Right lobe of liver (tissue), 6 donors: ENCODE measurements at regions not wholly inside any gene's neighbourhood (a gene's known extent, or its start where the extent isn't known, plus 50 kb on each side); places are given as distances from the start of the nearest gene placed in this dataset.

ENCODE experiments used
- ATAC-seq, 4 donors: fragments of 200-7000 bp; cut with Tn5 transposase; one replicate each; pipeline ENCODE4 v1.9.1; 2020; ENCODE audit warnings: mild to moderate bottlenecking in 4 of 4, moderate library complexity in 4 of 4
- DNase-seq, 3 donors: peaks; one replicate each; pipeline ENCODE4 v3.0.0-alpha.2; 2020
- H3K27ac ChIP-seq, 3 donors: fragments of 200-600 bp; one replicate each; pipeline ENCODE4 v1.8.0; 2022
- H3K27me3 ChIP-seq, 2 donors: fragments of 200-600 bp; one replicate each; pipeline ENCODE4 v1.8.0; 2022
- H3K36me3 ChIP-seq, 4 donors: fragments of 200-600 bp; sonication (generic) in 1 of 4; one replicate each; pipeline versions ENCODE4 v1.5.1 to v1.8.0; 2017 to 2022; ENCODE audit warnings: control low read depth in 1 of 4
- H3K4me1 ChIP-seq, 4 donors: fragments of 200-600 bp; sonication (generic) in 1 of 4; one replicate each; pipeline versions ENCODE4 v1.5.1 to v1.8.0; 2017 to 2022; ENCODE audit warnings: control low read depth in 1 of 4
- H3K4me3 ChIP-seq, 3 donors: fragments of 200-600 bp; one replicate each; pipeline ENCODE4 v1.8.0; 2022
- H3K9me3 ChIP-seq, 4 donors: fragments of 200-600 bp; sonication (generic) in 1 of 4; one replicate each; pipeline versions ENCODE4 v1.5.1 to v1.8.0; 2017 to 2022; ENCODE audit warnings: control low read depth in 1 of 4
- CTCF ChIP-seq, 4 donors: fragments of 200-600 bp in 3 of 4; fragments of 450-650 bp in 1 of 4; IDR thresholded peaks; one replicate each; pipeline versions ENCODE4 v1.5.1 to v1.8.0; 2016 to 2022; ENCODE audit warnings: antibody characterized with exemption in 4 of 4, mild to moderate bottlenecking in 2 of 4
- POLR2A ChIP-seq: fragments of 450-650 bp; IDR thresholded peaks from one replicate; pipeline ENCODE4 v1.6.1; 2017; ENCODE audit warnings: antibody characterized with exemption, mild to moderate bottlenecking
- WGBS: methylation state at CpG from one replicate; pipeline ENCODE4 v1.1.6; 2018; ENCODE audit warnings: low coverage, low lambda C conversion rate; ENCODE audit not compliant: insufficient coverage; ENCODE audit errors: missing lambda C conversion rate; 5-methylcytosine and 5-hydroxymethylcytosine counted together
- intact Hi-C, 2 donors: fragments of 100-400 bp; cut with DNase I; formaldehyde crosslinking; loops; one replicate each; pipeline versions ENCODE4 v1.11.2 to v1.14.1; 2022
- donor health status: DM: no; HTN: yes; CAD: no.
- donor health status: DM: no; HTN: no; CAD: no.
- donor health status: DM: no; HTN: no; CAD: no.
- donor health status: DM: no; HTN: yes; CAD: no.
- donor health status: DM: no; HTN: yes; CAD: no.

GRCh38 chr4:159871141-159871540, 768.3 kb downstream of the RAPGEF2 start:
- ATAC-seq, result no peak
- no peak for DNase-seq
- H3K27ac ChIP-seq, result no peak overlapping the region
- intact Hi-C loops, result no loop called here
- H3K36me3 ChIP-seq, result no peaks in the 10 kb centered on the region
- no peaks in the 10 kb centered on the region for H3K9me3 ChIP-seq
- no peak overlapping the region for H3K4me3 ChIP-seq
- 77% methylated on average over 1 of the region's 1 CpG for WGBS
- no peak for TF ChIP-seq CTCF (IDR thresholded peaks at IDR 0.05)
- TF ChIP-seq POLR2A, result no peak
- no peaks in the 10 kb centered on the region for H3K4me1 ChIP-seq
- no peaks in the 10 kb centered on the region for H3K27me3 ChIP-seq

- DNase-seq, result no peak
- Histone ChIP-seq H3K9me3 (no peaks in the 10 kb centered on the region), H3K36me3 (no peaks in the 10 kb centered on the region), H3K27ac (no peak overlapping the region), H3K4me1 (no peaks in the 10 kb centered on the region), H3K4me3 (no peak overlapping the region), H3K27me3 (no peaks in the 10 kb centered on the region)
- 44% methylated on average over 3 of the region's 3 CpGs for WGBS
- ATAC-seq, result no peak
- no peak for TF ChIP-seq CTCF (IDR thresholded peaks at IDR 0.05)
- no peak for TF ChIP-seq POLR2A
- intact Hi-C loops, result no loop called here
Observed at GRCh38 chr4:159881158-159881557, 778.3 kb downstream of the RAPGEF2 start.

GRCh38 chr4:159884989-159885388, 782.1 kb downstream of the RAPGEF2 start:
- DNase-seq (no peak), ATAC-seq (no peak)
- no peak overlapping the region for H3K4me3 ChIP-seq
- no peaks in the 10 kb centered on the region for H3K4me1 ChIP-seq
- no peaks in the 10 kb centered on the region for H3K27me3 ChIP-seq
- no peaks in the 10 kb centered on the region for H3K9me3 ChIP-seq
- intact Hi-C loops, result no loop called here
- no peaks in the 10 kb centered on the region for H3K36me3 ChIP-seq
- whole genome bisulfite sequencing, result 41% methylated on average over 4 of the region's 4 CpGs
- H3K27ac ChIP-seq, result no peak overlapping the region
- TF ChIP-seq POLR2A (no peak), CTCF (IDR thresholded peaks at IDR 0.05) (no peak)

GRCh38 chr4:159899596-159899995, 796.7 kb downstream of the RAPGEF2 start:
- no peaks in the 10 kb centered on the region for H3K4me1 ChIP-seq
- no peak for DNase-seq
- H3K36me3 ChIP-seq, result no peaks in the 10 kb centered on the region
- H3K9me3 ChIP-seq, result no peaks in the 10 kb centered on the region
- no peak overlapping the region for H3K27ac ChIP-seq
- no peak for ATAC-seq
- 32% methylated on average over 4 of the region's 4 CpGs for WGBS
- no peak overlapping the region for H3K4me3 ChIP-seq
- TF ChIP-seq CTCF (IDR thresholded peaks at IDR 0.05) (no peak), POLR2A (no peak)
- no peaks in the 10 kb centered on the region for H3K27me3 ChIP-seq
- intact Hi-C loops, result no loop called here

GRCh38 chr4:159900562-159900961, 797.7 kb downstream of the RAPGEF2 start:
- Histone ChIP-seq H3K27ac (no peak overlapping the region), H3K36me3 (no peaks in the 10 kb centered on the region), H3K9me3 (no peaks in the 10 kb centered on the region), H3K4me3 (no peak overlapping the region), H3K4me1 (no peaks in the 10 kb centered on the region), H3K27me3 (no peaks in the 10 kb centered on the region)
- intact Hi-C loops, result no loop called here
- ATAC-seq (no peak), DNase-seq (no peak)
- WGBS, result 64% methylated on average over 1 of the region's 1 CpG
- TF ChIP-seq CTCF (IDR thresholded peaks at IDR 0.05) (no peak), POLR2A (no peak)
